Neuronal stem cell (in vitro differentiated cells): ENCODE measurements at regions not wholly inside any gene's neighbourhood (a gene's known extent, or its start where the extent isn't known, plus 50 kb on each side); places are given as distances from the start of the nearest gene placed in this dataset.

Experiments used
- DNase-seq: peaks from one replicate; pipeline ENCODE4 v3.0.0-alpha.2; 2013; ENCODE audit warnings: low spot score
- H2AFZ ChIP-seq: one replicate; pipeline ENCODE4 v1.6.1; 2013; ENCODE audit warnings: mild to moderate bottlenecking, low read length, inconsistent platforms
- H2AK5ac ChIP-seq: 2 replicates; pipeline ENCODE4 v1.6.1; 2013; ENCODE audit warnings: low read depth, mild to moderate bottlenecking, inconsistent platforms, low read length, moderate library complexity, mixed read lengths
- H2BK120ac ChIP-seq: 2 replicates; pipeline ENCODE4 v1.6.1; 2013; ENCODE audit warnings: low read depth, mild to moderate bottlenecking, inconsistent platforms, low read length, moderate library complexity, mixed read lengths
- H2BK12ac ChIP-seq: one replicate; pipeline ENCODE4 v1.6.1; 2013; ENCODE audit warnings: low read length, inconsistent platforms
- H2BK15ac ChIP-seq: 2 replicates; pipeline ENCODE4 v1.6.1; 2013; ENCODE audit warnings: mild to moderate bottlenecking, low read length, inconsistent platforms, mixed read lengths
- H2BK5ac ChIP-seq: one replicate; pipeline ENCODE4 v1.6.1; 2013; ENCODE audit warnings: inconsistent platforms, mild to moderate bottlenecking, low read length, moderate library complexity
- H3K14ac ChIP-seq: one replicate; pipeline ENCODE4 v1.6.1; 2013; ENCODE audit warnings: low read length, inconsistent platforms
- H3K18ac ChIP-seq: 2 replicates; pipeline ENCODE4 v1.6.1; 2013; ENCODE audit warnings: low read length, inconsistent platforms
- H3K23ac ChIP-seq: 2 replicates; pipeline ENCODE4 v1.6.1; 2013; ENCODE audit warnings: low read depth, mild to moderate bottlenecking, mixed read lengths, low read length, inconsistent platforms; ENCODE audit not compliant: poor library complexity
- H3K27ac ChIP-seq: replicated peaks from 3 replicates; pipeline ENCODE4 v1.5.1; 2013; ENCODE audit warnings: low read length, inconsistent platforms
- H3K27me3 ChIP-seq, 3 experiments: 2 replicates each; pipeline ENCODE4 v1.6.1; 2013; ENCODE audit warnings: low read length in 3 of 3, mild to moderate bottlenecking in 2 of 3, inconsistent platforms in 1 of 3, low read depth in 1 of 3, mixed read lengths in 1 of 3, moderate library complexity in 1 of 3; ENCODE audit not compliant: control insufficient read depth in 3 of 3, insufficient read depth in 3 of 3
- H3K36me3 ChIP-seq, 2 donors: replicated peaks in 1 of 2; 2 replicates each; pipeline ENCODE4 v1.6.1; 2013; ENCODE audit warnings: low read length in 2 of 2; ENCODE audit not compliant: control insufficient read depth in 2 of 2, insufficient read depth in 2 of 2
- H3K4ac ChIP-seq: 2 replicates; pipeline ENCODE4 v1.6.1; 2013; ENCODE audit warnings: inconsistent platforms, mild to moderate bottlenecking, low read length, moderate library complexity
- H3K4me1 ChIP-seq, 2 donors: 1 replicate in 1 of 2; 2 replicates in 1 of 2; pipeline ENCODE4 v1.6.1; 2013; ENCODE audit warnings: low read length in 2 of 2, low read depth in 1 of 2; ENCODE audit not compliant: control insufficient read depth in 2 of 2, insufficient read depth in 1 of 2
- H3K4me2 ChIP-seq: one replicate; pipeline ENCODE4 v1.6.1; 2013; ENCODE audit warnings: mild to moderate bottlenecking, low read length, inconsistent platforms; ENCODE audit not compliant: insufficient read depth, poor library complexity, severe bottlenecking
- H3K4me3 ChIP-seq, 2 donors: 2 replicates each; pipeline ENCODE4 v1.5.1; 2013; ENCODE audit warnings: low read length in 2 of 2, mild to moderate bottlenecking in 2 of 2, inconsistent platforms in 1 of 2, moderate library complexity in 1 of 2
- H3K79me1 ChIP-seq: one replicate; pipeline ENCODE4 v1.6.1; 2013; ENCODE audit warnings: low read depth, mild to moderate bottlenecking, inconsistent platforms, low read length, moderate library complexity
- H3K9ac ChIP-seq: one replicate; pipeline ENCODE4 v1.6.1; 2013; ENCODE audit warnings: mild to moderate bottlenecking, low read depth, low read length, inconsistent platforms; ENCODE audit not compliant: poor library complexity
- H3K9me3 ChIP-seq, 2 donors: replicated peaks in 1 of 2; 2 replicates each; pipeline versions ENCODE3 to v1.6.1; 2013; ENCODE audit warnings: low read length in 2 of 2, mild to moderate bottlenecking in 2 of 2, inconsistent platforms in 1 of 2, low read depth in 1 of 2, mixed read lengths in 1 of 2, moderate library complexity in 1 of 2; ENCODE audit not compliant: control insufficient read depth in 2 of 2, insufficient read depth in 1 of 2
- H4K8ac ChIP-seq: one replicate; pipeline ENCODE4 v1.6.1; 2013; ENCODE audit warnings: low read depth, mild to moderate bottlenecking, inconsistent platforms, low read length, moderate library complexity
- H4K91ac ChIP-seq: one replicate; pipeline ENCODE4 v1.6.1; 2013; ENCODE audit warnings: low read length, low read depth, mild to moderate bottlenecking, inconsistent platforms; ENCODE audit not compliant: poor library complexity
- WGBS, 2 donors: extraction: QIAGEN DNeasy Blood & Tissue Kit; methylation state at CpG; one replicate each; pipeline ENCODE4 v1.1.7; 2013; ENCODE audit warnings: missing lambda C conversion rate in 2 of 2, mixed read lengths in 1 of 2; ENCODE audit not compliant: insufficient read length in 2 of 2, insufficient replicate concordance in 1 of 2; ENCODE audit errors: extremely low coverage in 2 of 2; 5-methylcytosine and 5-hydroxymethylcytosine counted together

DNA sequence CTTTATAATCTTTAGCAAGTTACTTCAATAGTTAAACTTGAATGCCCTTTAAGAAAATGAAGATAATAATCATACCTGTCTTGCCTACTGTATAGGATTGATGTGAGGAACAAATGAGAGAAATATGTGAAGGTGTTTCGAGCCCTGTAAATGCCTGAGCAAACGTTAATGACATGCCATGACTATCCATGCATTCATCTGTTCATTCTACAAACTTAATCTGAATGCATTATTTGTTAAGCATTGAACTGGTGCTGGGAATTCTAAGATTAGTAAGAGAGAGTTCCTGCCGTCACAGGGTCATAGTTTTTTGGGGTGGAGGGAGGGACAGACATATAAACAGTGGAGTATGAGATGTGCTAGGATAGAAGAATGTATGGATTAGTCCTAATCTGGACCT is 111.5 kb upstream of the PRICKLE1 start:
- Histone ChIP-seq H2BK15ac (no peak overlapping the region), H3K23ac (no peak overlapping the region), H3K9ac (no peak overlapping the region), H3K27me3 (no peaks in the 10 kb centered on the region), H3K36me3 (no peaks in the 10 kb centered on the region), H2AFZ (no peak overlapping the region), H2BK12ac (no peak overlapping the region), H3K14ac (no peak overlapping the region), H3K4me1 (peaks cover 0 to 3% of the 10 kb centered on the region in 2 donors), H3K4ac (no peak overlapping the region), H3K4me3 (no peak overlapping the region), H3K27ac (no peak overlapping the region), H3K4me2 (no peak overlapping the region), H3K9me3 (no peaks in the 10 kb centered on the region), H2AK5ac (no peak overlapping the region), H2BK120ac (no peak overlapping the region), H4K8ac (no peak overlapping the region), H2BK5ac (no peak overlapping the region), H3K79me1 (no peaks in the 10 kb centered on the region), H3K18ac (no peak overlapping the region), H4K91ac (no peak overlapping the region)
- WGBS, 2 donors, result no CpG with 5 or more reads among the region's 3 CpGs
- DNase-seq, result no peak

DNA sequence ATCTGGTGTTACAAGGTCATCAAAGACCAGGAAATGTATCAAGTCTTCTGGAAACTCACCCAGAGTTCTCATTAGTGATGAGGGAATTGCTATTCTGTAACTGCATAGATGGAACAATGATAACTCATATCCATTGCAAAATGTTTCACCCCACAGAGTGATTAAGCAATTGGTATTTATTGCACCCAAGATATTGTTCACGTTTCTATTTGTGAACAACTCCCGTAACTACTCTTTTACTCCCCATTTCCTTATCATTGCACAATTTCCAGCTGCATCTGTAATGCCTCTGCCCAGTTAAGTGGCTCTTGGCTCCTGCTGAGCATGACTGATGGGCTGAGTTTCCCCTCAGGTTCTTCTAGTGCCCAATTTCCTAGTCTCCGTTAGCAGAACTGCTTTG is 108.7 kb upstream of the PRICKLE1 start:
- Histone ChIP-seq H2BK12ac (no peak overlapping the region), H2BK120ac (no peak overlapping the region), H3K18ac (no peak overlapping the region), H3K4me3 (no peak overlapping the region), H3K4me1 (no peaks in the 10 kb centered on the region), H2BK15ac (no peak overlapping the region), H3K27ac (no peak overlapping the region), H4K91ac (no peak overlapping the region), H3K79me1 (no peaks in the 10 kb centered on the region), H4K8ac (no peak overlapping the region), H2BK5ac (no peak overlapping the region), H3K36me3 (no peaks in the 10 kb centered on the region), H3K4ac (no peak overlapping the region), H2AK5ac (no peak overlapping the region), H3K4me2 (no peak overlapping the region), H2AFZ (no peak overlapping the region), H3K9ac (no peak overlapping the region), H3K9me3 (no peaks in the 10 kb centered on the region), H3K23ac (no peak overlapping the region), H3K27me3 (no peaks in the 10 kb centered on the region), H3K14ac (no peak overlapping the region)
- DNase-seq, result no peak
- WGBS, 2 donors, result no CpG with 5 or more reads among the region's 3 CpGs

DNA sequence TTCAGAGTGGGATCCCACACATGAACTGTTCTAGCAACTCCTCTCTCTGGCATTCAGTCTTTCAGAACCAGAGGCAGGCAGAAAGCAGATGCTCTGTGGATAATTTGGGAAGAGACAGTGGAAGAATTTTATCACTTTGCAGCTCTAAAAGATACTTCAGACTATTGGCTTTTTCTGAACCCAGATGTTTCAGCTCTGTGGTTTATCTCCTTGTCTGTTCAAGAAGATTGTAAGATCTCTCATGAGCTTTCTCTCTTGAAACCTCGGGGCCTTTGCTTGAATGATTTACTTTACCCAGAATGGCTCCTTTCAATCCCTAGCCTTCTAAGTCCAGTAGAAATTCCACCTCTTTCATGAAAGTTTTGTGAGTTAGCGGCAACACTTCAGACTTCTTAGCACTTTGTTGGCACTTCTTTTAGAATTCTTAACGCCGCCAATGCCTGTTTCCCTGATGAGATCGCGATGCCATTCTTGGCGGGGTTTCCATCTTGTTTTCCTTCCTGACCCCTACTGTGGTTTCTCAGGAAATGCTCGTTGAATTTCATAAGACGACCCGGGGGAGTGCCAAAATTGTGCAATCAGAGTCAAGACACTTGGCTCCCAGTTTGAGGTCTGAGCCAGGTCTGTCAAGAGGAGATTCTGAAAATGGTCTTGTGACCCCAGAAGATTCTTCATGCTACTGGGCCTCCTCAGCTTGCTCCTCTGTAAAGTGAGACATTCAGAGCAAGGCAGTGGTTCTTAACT is 107.0 kb upstream of the PRICKLE1 start:
- no peak overlapping the region for H2BK5ac ChIP-seq
- no CpG with 5 or more reads among the region's 10 CpGs for WGBS, 2 donors
- H2AFZ ChIP-seq, result no peak overlapping the region
- no peaks in the 10 kb centered on the region for H3K79me1 ChIP-seq
- H3K18ac ChIP-seq, result no peak overlapping the region
- no peak overlapping the region for H3K4me2 ChIP-seq
- H3K27ac ChIP-seq, result no peak overlapping the region
- no peak overlapping the region for H2BK12ac ChIP-seq
- H4K8ac ChIP-seq, result no peak overlapping the region
- H4K91ac ChIP-seq, result no peak overlapping the region
- H3K4ac ChIP-seq, result no peak overlapping the region
- H2BK120ac ChIP-seq, result no peak overlapping the region
- no peak overlapping the region for H2BK15ac ChIP-seq
- no peak overlapping the region for H3K14ac ChIP-seq
- no peaks in the 10 kb centered on the region for H3K4me1 ChIP-seq
- peaks cover 0 to 4% of the 10 kb centered on the region in 2 donors for H3K9me3 ChIP-seq
- H3K36me3 ChIP-seq, result no peaks in the 10 kb centered on the region
- H3K9ac ChIP-seq, result no peak overlapping the region
- H3K23ac ChIP-seq, result no peak overlapping the region
- H3K27me3 ChIP-seq, result no peaks in the 10 kb centered on the region
- no peak for DNase-seq
- H2AK5ac ChIP-seq, result no peak overlapping the region
- H3K4me3 ChIP-seq, result no peak overlapping the region

DNA sequence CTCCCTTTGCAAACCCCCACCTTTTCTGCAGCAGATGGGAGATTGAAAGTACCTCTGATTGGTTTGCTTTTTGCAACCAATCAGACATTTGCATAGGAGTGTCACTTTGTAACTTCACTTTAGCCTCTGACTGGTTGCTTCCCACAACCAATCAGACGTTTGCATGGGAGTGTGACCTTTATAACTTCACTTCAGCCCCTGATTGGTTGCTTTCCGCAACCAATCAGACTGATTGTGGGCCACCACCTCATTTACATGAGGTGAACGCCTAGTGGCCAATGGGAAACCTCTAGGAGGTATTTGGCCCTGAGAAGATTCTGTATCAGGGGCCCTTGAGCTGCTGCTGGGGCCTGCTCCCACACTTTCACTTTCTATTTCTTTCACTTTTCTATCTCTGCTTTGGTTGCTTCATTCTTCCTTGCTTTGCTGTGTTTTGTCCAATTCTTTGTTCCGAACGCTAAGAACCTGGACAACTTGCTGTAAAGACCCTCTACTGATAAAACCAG is 106.0 kb upstream of the PRICKLE1 start:
- peak overlapping the region; percentile 37 for H2AFZ ChIP-seq
- no peak overlapping the region for H2AK5ac ChIP-seq
- no peak overlapping the region for H2BK5ac ChIP-seq
- H3K14ac ChIP-seq, result no peak overlapping the region
- H3K4me2 ChIP-seq, result no peak overlapping the region
- peaks cover 0 to 4% of the 10 kb centered on the region in 2 donors for H3K9me3 ChIP-seq
- no peak overlapping the region for H3K23ac ChIP-seq
- no peak overlapping the region for H3K27ac ChIP-seq
- no peak overlapping the region for H3K18ac ChIP-seq
- H3K4me3 ChIP-seq, result no peak overlapping the region
- H2BK12ac ChIP-seq, result no peak overlapping the region
- no peak overlapping the region for H2BK15ac ChIP-seq
- no peak overlapping the region for H3K9ac ChIP-seq
- H2BK120ac ChIP-seq, result no peak overlapping the region
- H3K4ac ChIP-seq, result no peak overlapping the region
- no CpG with 5 or more reads among the region's 5 CpGs for WGBS, 2 donors
- no peaks in the 10 kb centered on the region for H3K79me1 ChIP-seq
- H4K8ac ChIP-seq, result no peak overlapping the region
- DNase-seq, result no peak
- no peaks in the 10 kb centered on the region for H3K36me3 ChIP-seq
- no peaks in the 10 kb centered on the region for H3K4me1 ChIP-seq
- H3K27me3 ChIP-seq, result no peaks in the 10 kb centered on the region
- H4K91ac ChIP-seq, result no peak overlapping the region
